ENCODE measurements at regions not wholly inside any gene's neighbourhood (a gene's known extent, or its start where the extent isn't known, plus 50 kb on each side); places are given as distances from the start of the nearest gene placed in this dataset.

DNA sequence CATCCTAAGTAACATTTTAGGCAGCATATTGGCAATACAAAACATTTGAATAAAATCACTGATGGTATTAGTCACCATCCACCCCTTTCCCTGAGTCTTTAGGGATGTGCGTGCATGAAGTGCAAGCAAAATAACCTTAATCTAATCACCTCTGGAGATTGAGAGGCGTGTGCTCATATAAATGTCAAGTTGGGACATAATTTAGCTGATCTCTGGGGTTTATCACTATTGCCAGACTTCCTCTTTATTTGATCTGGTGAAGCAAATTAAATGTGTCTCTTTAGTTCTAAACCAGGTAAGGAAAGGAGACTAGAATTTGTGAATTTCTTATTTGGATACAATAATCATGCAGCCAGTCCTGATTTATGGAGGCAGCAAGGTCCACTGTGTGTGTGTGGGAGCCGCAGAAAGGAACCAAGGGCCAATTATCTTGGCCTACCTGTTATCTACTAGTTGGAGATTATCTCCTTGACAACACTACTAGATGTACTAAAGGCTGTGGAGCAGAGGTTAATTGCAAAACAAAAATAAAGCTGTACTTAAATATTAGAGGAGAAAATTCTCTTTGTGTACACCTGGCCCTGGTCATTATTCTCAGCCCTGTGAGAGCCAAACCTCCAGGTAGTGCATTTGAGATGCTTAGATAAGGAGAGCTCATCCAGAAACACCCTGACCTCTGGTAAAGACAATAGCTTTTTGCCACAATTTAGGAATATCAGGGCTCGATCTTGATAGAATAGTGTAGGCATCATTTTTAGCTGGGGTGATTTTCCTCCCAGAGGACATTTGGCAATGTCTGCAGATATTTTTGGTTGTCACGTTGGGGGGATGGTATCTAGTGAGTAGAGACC lies 78.2 kb downstream of the HRH4 start:
- H3K4me2 ChIP-seq (ENCODE audit: low read depth, low read length, poor library complexity, severe bottlenecking) = no peak overlapping the region
- no peak overlapping the region for H2AFZ ChIP-seq (ENCODE audit: low read depth, low read length, severe bottlenecking)
- no peaks in the 10 kb centered on the region for H3K36me3 ChIP-seq (ENCODE audit: low read length)
- H3K9me3 ChIP-seq (ENCODE audit: insufficient read depth, low read length) = no peaks in the 10 kb centered on the region
- no peaks in the 10 kb centered on the region for H3K9me2 ChIP-seq (replicated peaks; ENCODE audit: insufficient read depth, low read length)
- no peak overlapping the region for H3K27ac ChIP-seq (ENCODE audit: low read depth, low read length)
- H3K79me2 ChIP-seq (ENCODE audit: insufficient read depth, low read length) = no peaks in the 10 kb centered on the region
- no peaks in the 10 kb centered on the region for H4K20me1 ChIP-seq (ENCODE audit: low read depth, low read length)
- TF ChIP-seq, protein P1, sequence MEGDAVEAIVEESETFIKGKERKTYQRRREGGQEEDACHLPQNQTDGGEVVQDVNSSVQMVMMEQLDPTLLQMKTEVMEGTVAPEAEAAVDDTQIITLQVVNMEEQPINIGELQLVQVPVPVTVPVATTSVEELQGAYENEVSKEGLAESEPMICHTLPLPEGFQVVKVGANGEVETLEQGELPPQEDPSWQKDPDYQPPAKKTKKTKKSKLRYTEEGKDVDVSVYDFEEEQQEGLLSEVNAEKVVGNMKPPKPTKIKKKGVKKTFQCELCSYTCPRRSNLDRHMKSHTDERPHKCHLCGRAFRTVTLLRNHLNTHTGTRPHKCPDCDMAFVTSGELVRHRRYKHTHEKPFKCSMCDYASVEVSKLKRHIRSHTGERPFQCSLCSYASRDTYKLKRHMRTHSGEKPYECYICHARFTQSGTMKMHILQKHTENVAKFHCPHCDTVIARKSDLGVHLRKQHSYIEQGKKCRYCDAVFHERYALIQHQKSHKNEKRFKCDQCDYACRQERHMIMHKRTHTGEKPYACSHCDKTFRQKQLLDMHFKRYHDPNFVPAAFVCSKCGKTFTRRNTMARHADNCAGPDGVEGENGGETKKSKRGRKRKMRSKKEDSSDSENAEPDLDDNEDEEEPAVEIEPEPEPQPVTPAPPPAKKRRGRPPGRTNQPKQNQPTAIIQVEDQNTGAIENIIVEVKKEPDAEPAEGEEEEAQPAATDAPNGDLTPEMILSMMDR (IDR thresholded peaks at IDR 0.05; ENCODE audit: insufficient read depth, low read length, poor library complexity, severe bottlenecking) = no peak
- TF ChIP-seq EZH2phosphoT487 (conservative IDR thresholded peaks at IDR 0.05; ENCODE audit: low read length) = no peak
- H3K4me3 ChIP-seq (ENCODE audit: insufficient read depth, low read length, poor library complexity, severe bottlenecking) = no peak overlapping the region
- H3K9ac ChIP-seq (ENCODE audit: low read length) = no peak overlapping the region
- H3K27me3 ChIP-seq (ENCODE audit: low read length) = no peaks in the 10 kb centered on the region
- H3F3A ChIP-seq (ENCODE audit: insufficient read depth) = no peaks in the 10 kb centered on the region

DNA sequence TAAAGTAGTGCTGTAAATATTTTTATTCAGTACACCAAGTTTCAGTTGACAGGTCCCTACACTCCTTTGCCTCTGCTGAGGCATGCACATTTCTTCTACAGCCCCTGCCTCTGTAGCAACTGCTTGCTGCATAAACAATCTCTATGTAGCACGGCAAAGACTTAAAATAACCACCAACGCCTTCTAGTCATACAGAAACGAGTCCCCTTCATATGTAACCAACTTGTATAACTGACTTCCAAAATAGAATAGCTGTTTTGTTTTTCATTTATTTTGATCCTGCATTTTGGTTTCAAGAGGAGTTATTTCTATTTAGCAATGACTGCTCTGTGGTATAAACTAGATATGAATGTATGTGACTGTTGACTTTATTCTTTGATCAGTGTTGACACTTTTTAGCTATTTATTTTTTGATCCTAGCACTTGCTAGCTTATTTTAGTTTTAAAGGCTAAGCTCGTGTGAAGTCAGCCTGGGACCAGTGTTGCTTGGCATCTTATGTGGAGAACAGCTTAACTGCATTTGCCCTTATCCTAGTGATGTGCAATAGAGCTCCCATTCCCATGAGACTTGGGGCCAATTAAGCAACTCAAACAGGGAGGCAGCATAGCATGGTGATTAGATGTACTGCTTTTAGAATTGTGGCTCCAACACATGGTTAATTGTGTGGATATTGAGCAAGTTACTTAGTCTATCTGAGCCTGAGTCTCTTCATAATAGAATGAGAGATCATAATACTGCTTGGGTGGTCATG lies 79.6 kb downstream of the HRH4 start:
- Histone ChIP-seq H3K9ac (ENCODE audit: low read length) (no peak overlapping the region), H3K9me2 (replicated peaks; ENCODE audit: insufficient read depth, low read length) (no peaks in the 10 kb centered on the region), H3K79me2 (ENCODE audit: insufficient read depth, low read length) (no peaks in the 10 kb centered on the region), H2AFZ (ENCODE audit: low read depth, low read length, severe bottlenecking) (no peak overlapping the region), H3K4me3 (ENCODE audit: insufficient read depth, low read length, poor library complexity, severe bottlenecking) (no peak overlapping the region), H3K4me2 (ENCODE audit: low read depth, low read length, poor library complexity, severe bottlenecking) (no peak overlapping the region), H3K36me3 (ENCODE audit: low read length) (no peaks in the 10 kb centered on the region), H3K27ac (ENCODE audit: low read depth, low read length) (no peak overlapping the region), H3F3A (ENCODE audit: insufficient read depth) (no peaks in the 10 kb centered on the region), H3K27me3 (ENCODE audit: low read length) (no peaks in the 10 kb centered on the region), H3K9me3 (ENCODE audit: insufficient read depth, low read length) (no peaks in the 10 kb centered on the region), H4K20me1 (ENCODE audit: low read depth, low read length) (no peaks in the 10 kb centered on the region)
- TF ChIP-seq EZH2phosphoT487 (conservative IDR thresholded peaks at IDR 0.05; ENCODE audit: low read length) = no peak
- TF ChIP-seq, protein P1 (IDR thresholded peaks at IDR 0.05; ENCODE audit: insufficient read depth, low read length, poor library complexity, severe bottlenecking) = no peak

DNA sequence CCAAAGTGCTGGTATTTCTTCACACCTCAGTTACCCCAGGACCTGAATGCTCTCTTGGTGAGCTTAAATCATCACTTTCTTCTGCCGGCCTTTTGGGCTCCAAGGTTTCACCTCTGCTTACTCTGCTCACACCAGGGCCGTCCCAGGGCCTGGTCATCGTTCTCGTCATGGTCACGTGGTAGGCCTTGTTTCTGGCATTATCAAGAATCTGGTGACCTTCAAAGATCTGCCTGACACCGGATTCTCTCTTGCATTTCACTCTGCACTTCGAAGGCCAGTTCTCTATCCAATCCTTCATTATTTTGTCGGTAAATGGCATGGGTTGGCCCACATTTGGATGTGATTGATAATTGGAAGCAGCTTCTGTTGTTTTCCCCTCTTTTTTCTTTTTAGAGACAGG lies 80.5 kb downstream of the HRH4 start:
- Histone ChIP-seq H3K36me3 (ENCODE audit: low read length) (no peaks in the 10 kb centered on the region), H3K4me3 (ENCODE audit: insufficient read depth, low read length, poor library complexity, severe bottlenecking) (no peak overlapping the region), H3K27ac (ENCODE audit: low read depth, low read length) (no peak overlapping the region), H3K79me2 (ENCODE audit: insufficient read depth, low read length) (no peaks in the 10 kb centered on the region), H3K9me3 (ENCODE audit: insufficient read depth, low read length) (no peaks in the 10 kb centered on the region), H3F3A (ENCODE audit: insufficient read depth) (no peaks in the 10 kb centered on the region), H3K4me2 (ENCODE audit: low read depth, low read length, poor library complexity, severe bottlenecking) (no peak overlapping the region), H2AFZ (ENCODE audit: low read depth, low read length, severe bottlenecking) (no peak overlapping the region), H3K27me3 (ENCODE audit: low read length) (no peaks in the 10 kb centered on the region), H4K20me1 (ENCODE audit: low read depth, low read length) (no peaks in the 10 kb centered on the region), H3K9ac (ENCODE audit: low read length) (no peak overlapping the region), H3K9me2 (replicated peaks; ENCODE audit: insufficient read depth, low read length) (no peaks in the 10 kb centered on the region)
- no peak for TF ChIP-seq EZH2phosphoT487 (conservative IDR thresholded peaks at IDR 0.05; ENCODE audit: low read length)
- TF ChIP-seq, protein P1 (IDR thresholded peaks at IDR 0.05; ENCODE audit: insufficient read depth, low read length, poor library complexity, severe bottlenecking) = no peak
